PC-9 (cell line): ENCODE measurements at regions not wholly inside any gene's neighbourhood (a gene's known extent, or its start where the extent isn't known, plus 50 kb on each side); places are given as distances from the start of the nearest gene placed in this dataset.
"Not testable (repeated sequence)": the region's sequence is repeated elsewhere in the genome, so short reads cannot be mapped to it uniquely, and the experiment has no call there.

Experiments used
- BruUV-seq: library from RNA; stranded (reverse); fragments of 400-500 nt; replicated peaks from 2 replicates; lab custom pipeline; 2021; lab: Mats Ljungman, UMichigan
- CTCF ChIA-PET: fragments of 300-600 bp; sonication (Branson Sonifier 250); formaldehyde crosslinking; loops from one replicate; lab custom pipeline; 2022; ENCODE audit warnings: antibody characterized with exemption; lab: Charles Lee
- POLR2A ChIA-PET: fragments of 300-600 bp; sonication (Branson Sonifier 250); formaldehyde crosslinking; loops from one replicate; lab custom pipeline; 2022; ENCODE audit warnings: antibody characterized with exemption; ENCODE audit not compliant: unreplicated experiment; lab: Charles Lee
- DNase-seq, 2 experiments: peaks; one replicate each; pipeline versions ENCODE4 v3.0.0 to v3.0.0-alpha.2; 2015 to 2022; ENCODE audit warnings: mixed read lengths in 1 of 2
- H2AFZ ChIP-seq: fragments of 200-600 bp; sonication (generic); 2 replicates; pipeline ENCODE4 v1.8.1; 2017; ENCODE audit warnings: antibody characterized with exemption
- H3F3A ChIP-seq: fragments of 200-600 bp; sonication (generic); 2 replicates; pipeline ENCODE4 v1.8.1; 2017; ENCODE audit warnings: antibody characterized with exemption, mild to moderate bottlenecking, low read depth; ENCODE audit not compliant: insufficient read depth
- H3K27ac ChIP-seq: fragments of 200-600 bp; sonication (generic); 2 replicates; pipeline ENCODE4 v1.6.1; 2016; ENCODE audit warnings: mixed run types
- H3K27me3 ChIP-seq: fragments of 200-600 bp; sonication (generic); 2 replicates; pipeline ENCODE4 v1.6.1; 2016; ENCODE audit warnings: low read depth, mixed run types; ENCODE audit not compliant: insufficient read depth
- H3K36me3 ChIP-seq: fragments of 200-600 bp; sonication (generic); 2 replicates; pipeline ENCODE4 v1.6.1; 2016; ENCODE audit warnings: low read depth, mixed run types
- H3K4me1 ChIP-seq: fragments of 200-600 bp; sonication (generic); replicated peaks from 2 replicates; pipeline ENCODE4 v1.6.1; 2016; ENCODE audit warnings: mixed run types; ENCODE audit not compliant: insufficient read depth
- H3K4me2 ChIP-seq: fragments of 200-600 bp; sonication (generic); 2 replicates; pipeline ENCODE4 v1.6.1; 2017; ENCODE audit warnings: mixed run types
- H3K4me3 ChIP-seq: fragments of 200-600 bp; sonication (generic); 2 replicates; pipeline ENCODE4 v1.6.1; 2016; ENCODE audit warnings: mixed run types
- H3K79me2 ChIP-seq: fragments of 200-600 bp; sonication (generic); 2 replicates; pipeline ENCODE4 v1.6.1; 2017; ENCODE audit warnings: low read depth, mixed run types
- H3K9me2 ChIP-seq: fragments of 200-600 bp; sonication (generic); 2 replicates; pipeline ENCODE4 v1.8.1; 2017; ENCODE audit warnings: mild to moderate bottlenecking; ENCODE audit not compliant: insufficient read depth
- H3K9me3 ChIP-seq: fragments of 200-600 bp; sonication (generic); 2 replicates; pipeline ENCODE4 v1.8.1; 2016; ENCODE audit warnings: low read depth; ENCODE audit not compliant: insufficient read depth
- H4K20me1 ChIP-seq: fragments of 200-600 bp; sonication (generic); 2 replicates; pipeline ENCODE4 v1.8.1; 2017; ENCODE audit not compliant: insufficient read depth
- EZH2 ChIP-seq: fragments of 200-600 bp; sonication (generic); IDR thresholded peaks from 2 replicates; pipeline ENCODE4 v1.8.0; 2017; ENCODE audit warnings: antibody characterized with exemption, low read depth
- intact Hi-C: fragments of 100-400 bp; cut with micrococcal nuclease; formaldehyde crosslinking; loops from one replicate; pipeline ENCODE4 v1.10.0; 2022; ENCODE audit not compliant: unreplicated experiment
- TF ChIP-seq, protein P1 (sequence below): fragments of 200-600 bp; sonication (generic); conservative IDR thresholded peaks from 2 replicates; pipeline ENCODE4 v1.6.1; 2017; ENCODE audit warnings: mixed run types, antibody characterized with exemption, mild to moderate bottlenecking, moderate library complexity

DNA sequence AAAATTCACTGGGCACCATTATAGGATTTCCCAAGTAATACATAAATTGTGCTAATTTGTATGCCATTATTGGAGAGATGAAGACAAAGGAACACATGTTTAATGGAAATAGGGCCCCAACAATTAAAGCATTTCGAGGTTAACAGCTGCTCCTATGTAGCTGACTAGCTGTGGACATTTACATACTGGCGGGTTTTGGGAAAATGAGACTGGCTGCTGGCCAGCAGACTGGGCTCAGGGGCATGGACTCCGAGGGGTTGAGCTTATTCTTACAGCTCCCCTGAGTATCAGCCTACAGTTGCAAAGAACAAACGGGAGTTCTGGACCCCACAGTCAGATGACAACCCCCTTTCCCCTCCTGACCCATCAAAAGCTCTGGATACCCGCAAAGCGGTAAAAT lies 91.9 kb upstream of the MYO3A start:
- Histone ChIP-seq H3K79me2 (no peaks in the 10 kb centered on the region), H3K4me2 (no peak overlapping the region), H3K4me3 (no peak overlapping the region), H3K36me3 (no peaks in the 10 kb centered on the region), H3F3A (no peaks in the 10 kb centered on the region), H3K9me2 (no peaks in the 10 kb centered on the region), H3K27ac (no peak overlapping the region), H3K9me3 (no peaks in the 10 kb centered on the region), H3K27me3 (peaks cover 17% of the 10 kb centered on the region), H2AFZ (no peak overlapping the region), H3K4me1 (no peaks in the 10 kb centered on the region), H4K20me1 (no peaks in the 10 kb centered on the region)
- intact Hi-C loops: no loop called here
- POLR2A ChIA-PET: no interaction called here
- BruUV-seq: no TSS peak
- no peak for TF ChIP-seq EZH2
- TF ChIP-seq, protein P1, sequence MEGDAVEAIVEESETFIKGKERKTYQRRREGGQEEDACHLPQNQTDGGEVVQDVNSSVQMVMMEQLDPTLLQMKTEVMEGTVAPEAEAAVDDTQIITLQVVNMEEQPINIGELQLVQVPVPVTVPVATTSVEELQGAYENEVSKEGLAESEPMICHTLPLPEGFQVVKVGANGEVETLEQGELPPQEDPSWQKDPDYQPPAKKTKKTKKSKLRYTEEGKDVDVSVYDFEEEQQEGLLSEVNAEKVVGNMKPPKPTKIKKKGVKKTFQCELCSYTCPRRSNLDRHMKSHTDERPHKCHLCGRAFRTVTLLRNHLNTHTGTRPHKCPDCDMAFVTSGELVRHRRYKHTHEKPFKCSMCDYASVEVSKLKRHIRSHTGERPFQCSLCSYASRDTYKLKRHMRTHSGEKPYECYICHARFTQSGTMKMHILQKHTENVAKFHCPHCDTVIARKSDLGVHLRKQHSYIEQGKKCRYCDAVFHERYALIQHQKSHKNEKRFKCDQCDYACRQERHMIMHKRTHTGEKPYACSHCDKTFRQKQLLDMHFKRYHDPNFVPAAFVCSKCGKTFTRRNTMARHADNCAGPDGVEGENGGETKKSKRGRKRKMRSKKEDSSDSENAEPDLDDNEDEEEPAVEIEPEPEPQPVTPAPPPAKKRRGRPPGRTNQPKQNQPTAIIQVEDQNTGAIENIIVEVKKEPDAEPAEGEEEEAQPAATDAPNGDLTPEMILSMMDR: no peak
- CTCF ChIA-PET: no interaction called here
- no peak for DNase-seq

GRCh38 chr10:25843551-25844170 lies 90.4 kb upstream of the MYO3A start:
- Histone ChIP-seq H3K36me3 (no peaks in the 10 kb centered on the region), H3K27ac (no peak overlapping the region), H3F3A (no peaks in the 10 kb centered on the region), H3K4me3 (no peak overlapping the region), H2AFZ (no peak overlapping the region; the same call in 1 of the 2 replicates), H3K9me3 (no peaks in the 10 kb centered on the region), H3K4me1 (no peaks in the 10 kb centered on the region), H3K4me2 (no peak overlapping the region), H3K27me3 (peaks cover 17% of the 10 kb centered on the region), H3K9me2 (no peaks in the 10 kb centered on the region), H4K20me1 (no peaks in the 10 kb centered on the region), H3K79me2 (no peaks in the 10 kb centered on the region)
- ChIA-PET POLR2A (no interaction called here), CTCF (no interaction called here)
- no TSS peak for BruUV-seq
- DNase-seq: no peak
- TF ChIP-seq, protein P1: no peak
- TF ChIP-seq EZH2: no peak
- intact Hi-C loops: no loop called here

DNA sequence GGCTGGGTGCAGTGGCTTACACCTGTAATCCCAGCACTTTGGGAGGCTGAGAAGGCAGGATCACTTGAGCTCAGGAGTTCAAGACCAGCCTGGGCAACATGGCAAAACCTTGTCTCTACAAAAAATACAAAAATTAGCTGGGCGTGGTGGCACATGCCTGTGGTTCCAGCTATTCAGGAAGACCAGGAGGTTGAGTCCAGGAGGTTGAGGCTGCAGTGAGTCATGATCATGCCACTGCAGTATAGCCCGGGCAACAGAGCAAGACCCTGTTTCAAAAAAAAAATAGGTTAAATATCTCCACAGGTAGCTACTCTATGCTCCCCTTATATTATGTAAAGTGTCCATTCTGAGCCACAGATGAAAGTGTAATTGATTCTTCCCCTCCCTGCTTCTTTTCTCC lies 89.3 kb upstream of the MYO3A start:
- H3K4me3 ChIP-seq, H3F3A ChIP-seq, POLR2A ChIA-PET, H3K9me2 ChIP-seq, H3K79me2 ChIP-seq, H3K27ac ChIP-seq, intact Hi-C loops, H4K20me1 ChIP-seq, CTCF ChIA-PET, DNase-seq, H3K4me1 ChIP-seq, H3K36me3 ChIP-seq, H3K4me2 ChIP-seq, BruUV-seq, H2AFZ ChIP-seq, H3K9me3 ChIP-seq: not testable (repeated sequence)
- H3K27me3 ChIP-seq: peaks cover 17% of the 10 kb centered on the region

DNA sequence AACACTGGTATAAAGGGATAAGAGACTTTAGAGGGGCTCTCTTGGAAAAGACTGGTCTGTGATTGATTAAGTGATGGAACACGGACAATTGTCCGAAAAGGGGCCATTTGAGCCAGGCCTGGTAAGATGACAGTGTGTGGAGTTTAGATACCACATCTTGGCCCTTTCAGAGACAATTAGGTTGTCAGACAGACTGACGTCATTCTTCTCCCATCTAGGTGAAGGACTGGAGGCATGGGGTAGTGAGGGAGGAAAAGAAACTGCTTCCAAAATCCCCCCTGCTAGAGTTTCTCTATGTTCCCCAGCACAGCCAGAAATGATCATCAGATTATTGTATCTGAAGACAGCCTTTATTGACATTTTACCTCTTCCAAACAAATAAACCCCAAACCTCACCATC lies 84.8 kb upstream of the MYO3A start:
- POLR2A ChIA-PET: no interaction called here
- no peak overlapping the region for H3K4me3 ChIP-seq
- H3F3A ChIP-seq: no peaks in the 10 kb centered on the region
- no peak for DNase-seq
- H4K20me1 ChIP-seq: no peaks in the 10 kb centered on the region
- BruUV-seq: no TSS peak
- H3K9me3 ChIP-seq: no peaks in the 10 kb centered on the region
- H3K4me1 ChIP-seq: no peaks in the 10 kb centered on the region
- intact Hi-C loops: no loop called here
- CTCF ChIA-PET: no interaction called here
- H3K9me2 ChIP-seq: no peaks in the 10 kb centered on the region
- H3K36me3 ChIP-seq: no peaks in the 10 kb centered on the region
- TF ChIP-seq EZH2: no peak
- TF ChIP-seq, protein P1: no peak
- no peak overlapping the region for H3K27ac ChIP-seq
- H3K27me3 ChIP-seq: peaks cover 11% of the 10 kb centered on the region; the same call in 1 of the 2 replicates
- no peaks in the 10 kb centered on the region for H3K79me2 ChIP-seq
- H3K4me2 ChIP-seq: no peak overlapping the region
- no peak overlapping the region for H2AFZ ChIP-seq
